ENCODE measurements at regions not wholly inside any gene's neighbourhood (a gene's known extent, or its start where the extent isn't known, plus 50 kb on each side); places are given as distances from the start of the nearest gene placed in this dataset.
"Not testable (repeated sequence)": the region's sequence is repeated elsewhere in the genome, so short reads cannot be mapped to it uniquely, and the experiment has no call there.

DNA sequence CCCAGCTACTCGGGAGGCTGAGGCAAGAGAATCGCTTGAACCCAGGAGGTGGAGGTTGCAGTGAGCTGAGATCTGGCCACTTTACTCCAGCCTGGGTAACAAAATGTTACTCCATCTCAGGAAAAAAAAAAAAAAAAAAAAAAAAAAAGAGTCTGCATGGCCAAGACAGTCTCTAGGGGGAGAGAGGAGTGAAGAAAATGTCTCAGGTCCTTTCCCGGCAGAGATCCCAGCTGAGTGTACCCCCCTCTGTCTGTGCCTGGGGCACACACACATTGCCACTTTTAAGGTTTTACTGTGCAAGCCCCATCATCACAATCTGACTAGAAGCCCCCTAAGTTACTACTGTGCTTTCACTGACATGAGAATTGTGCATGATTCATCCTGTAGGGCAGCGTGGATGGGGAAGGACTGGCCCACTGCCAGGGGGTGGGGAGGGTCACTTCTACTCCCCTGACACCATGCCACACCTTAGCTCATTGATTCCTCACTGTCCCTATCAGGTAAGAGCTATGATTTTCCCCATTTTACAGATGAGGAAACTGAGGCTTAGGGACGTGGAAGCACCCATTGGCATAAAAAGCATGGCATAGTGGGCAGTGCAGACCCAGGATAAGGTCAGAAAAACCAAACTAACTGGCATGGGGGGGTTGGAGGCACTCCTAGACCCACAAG lies 102.3 kb upstream of the LARP1 start:
- Histone ChIP-seq H3K27ac (ENCODE audit: low read length) (no peak overlapping the region), H3K4me1 (ENCODE audit: control insufficient read depth, low read depth, low read length) (no peaks in the 10 kb centered on the region), H3K9me3 (ENCODE audit: control insufficient read depth, low read depth, low read length) (no peaks in the 10 kb centered on the region), H3K36me3 (ENCODE audit: control insufficient read depth, low read depth, low read length) (no peaks in the 10 kb centered on the region), H3K27me3 (ENCODE audit: control insufficient read depth, insufficient read depth, low read length) (peaks cover 4% of the 10 kb centered on the region), H3K4me3 (ENCODE audit: low read length) (no peak overlapping the region), H3K9ac (ENCODE audit: low read length) (no peak overlapping the region)

- not testable (repeated sequence) for H3K27ac ChIP-seq (ENCODE audit: low read length); H3K4me3 ChIP-seq (ENCODE audit: low read length); H3K36me3 ChIP-seq (ENCODE audit: control insufficient read depth, low read depth, low read length); H3K4me1 ChIP-seq (ENCODE audit: control insufficient read depth, low read depth, low read length); H3K9ac ChIP-seq (ENCODE audit: low read length); H3K9me3 ChIP-seq (ENCODE audit: control insufficient read depth, low read depth, low read length); H3K27me3 ChIP-seq (ENCODE audit: control insufficient read depth, insufficient read depth, low read length)
Measured at GRCh38 chr5:154651795-154652194, 103.4 kb upstream of the LARP1 start.

DNA sequence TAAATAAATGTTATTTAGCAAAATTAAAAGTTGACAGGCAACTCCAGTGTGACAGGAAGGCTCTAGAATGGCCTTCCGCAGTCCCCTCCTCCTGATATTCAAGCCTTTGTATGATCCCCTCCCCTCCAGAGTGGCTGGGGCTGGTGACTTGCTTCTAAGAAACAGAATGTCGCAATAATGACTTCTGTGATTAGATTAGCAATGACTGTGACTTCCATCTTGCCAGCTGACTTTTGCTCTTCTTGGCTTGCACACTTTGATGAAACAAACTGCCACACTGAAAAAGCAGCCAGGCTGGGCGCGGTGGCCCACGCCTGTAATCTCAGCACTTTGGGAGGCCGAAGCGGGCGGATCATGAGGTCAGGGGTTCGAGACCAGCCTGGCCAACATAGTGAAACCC lies 106.5 kb upstream of the LARP1 start:
- H3K27me3 ChIP-seq (ENCODE audit: control insufficient read depth, insufficient read depth, low read length) = peaks cover 14% of the 10 kb centered on the region
- H3K27ac ChIP-seq (ENCODE audit: low read length) = no peak overlapping the region
- H3K4me3 ChIP-seq (ENCODE audit: low read length) = no peak overlapping the region
- H3K9me3 ChIP-seq (ENCODE audit: control insufficient read depth, low read depth, low read length) = no peaks in the 10 kb centered on the region
- H3K9ac ChIP-seq (ENCODE audit: low read length) = no peak overlapping the region
- H3K36me3 ChIP-seq (ENCODE audit: control insufficient read depth, low read depth, low read length) = no peaks in the 10 kb centered on the region
- H3K4me1 ChIP-seq (ENCODE audit: control insufficient read depth, low read depth, low read length) = no peaks in the 10 kb centered on the region

- H3K27ac ChIP-seq (ENCODE audit: low read length) = no peak overlapping the region
- H3K4me3 ChIP-seq (ENCODE audit: low read length) = no peak overlapping the region
- H3K4me1 ChIP-seq (ENCODE audit: control insufficient read depth, low read depth, low read length) = no peaks in the 10 kb centered on the region
- H3K27me3 ChIP-seq (ENCODE audit: control insufficient read depth, insufficient read depth, low read length) = peaks cover 14% of the 10 kb centered on the region
- no peak overlapping the region for H3K9ac ChIP-seq (ENCODE audit: low read length)
- H3K36me3 ChIP-seq (ENCODE audit: control insufficient read depth, low read depth, low read length) = no peaks in the 10 kb centered on the region
- H3K9me3 ChIP-seq (ENCODE audit: control insufficient read depth, low read depth, low read length) = no peaks in the 10 kb centered on the region
Measured at GRCh38 chr5:154648229-154648628, 106.9 kb upstream of the LARP1 start.

DNA sequence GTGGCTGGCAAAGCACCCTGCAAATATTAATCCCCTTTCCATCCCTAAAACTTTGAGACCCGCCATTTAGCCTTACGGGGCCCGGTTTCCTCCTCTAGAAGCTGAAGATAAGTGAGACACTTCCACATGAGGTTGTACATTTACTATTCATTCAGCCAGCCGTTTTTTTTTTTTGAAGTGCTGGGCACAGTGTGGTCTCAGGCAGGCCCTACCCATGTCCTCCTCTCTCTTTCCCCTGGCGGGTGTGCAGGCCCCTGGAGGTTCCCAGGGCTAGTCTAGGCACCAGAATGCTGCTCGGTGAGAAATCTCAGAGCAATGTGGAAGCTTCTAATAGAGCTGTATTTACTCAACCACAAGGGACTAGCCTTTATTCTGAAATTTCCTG lies 107.4 kb upstream of the LARP1 start:
- H3K9ac ChIP-seq (ENCODE audit: low read length) = no peak overlapping the region
- H3K27ac ChIP-seq (ENCODE audit: low read length) = no peak overlapping the region
- H3K4me3 ChIP-seq (ENCODE audit: low read length) = peak overlapping the region; percentile 7

DNA sequence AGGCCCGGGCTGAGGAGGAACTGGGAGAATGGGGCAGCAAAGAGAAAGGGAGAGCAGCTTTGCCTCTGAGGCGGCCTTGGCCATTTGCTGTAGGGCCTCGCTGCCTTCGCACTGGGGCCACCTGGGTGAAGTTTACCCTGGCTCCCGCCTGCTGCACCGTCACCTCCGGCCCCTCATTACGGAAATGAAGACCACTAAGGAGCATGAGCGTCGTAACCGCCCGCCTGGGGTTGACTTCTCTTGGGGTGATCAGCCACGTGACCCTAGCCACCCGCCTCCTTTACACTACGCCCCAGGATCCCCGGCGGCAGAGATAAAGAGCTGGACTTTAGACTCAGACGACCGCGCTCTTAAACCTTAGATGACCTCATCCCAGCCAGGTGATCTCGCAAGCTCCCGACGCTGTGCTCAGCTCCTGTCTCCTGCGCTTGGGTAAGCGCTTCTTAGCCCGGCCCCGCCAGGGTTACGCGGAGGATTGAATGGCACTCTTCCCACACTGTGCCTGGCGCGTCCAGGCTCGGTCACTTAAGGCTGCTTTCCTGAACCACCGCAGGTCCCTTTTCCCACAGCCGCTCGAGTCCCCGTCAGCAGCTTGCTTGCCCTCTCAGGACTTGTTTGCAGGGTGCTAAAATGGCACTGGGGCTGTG lies 107.9 kb upstream of the LARP1 start:
- no peak overlapping the region for H3K9ac ChIP-seq (ENCODE audit: low read length)
- no peak overlapping the region for H3K27ac ChIP-seq (ENCODE audit: low read length)
- H3K36me3 ChIP-seq (ENCODE audit: control insufficient read depth, low read depth, low read length) = no peaks in the 10 kb centered on the region
- H3K4me3 ChIP-seq (ENCODE audit: low read length) = peak overlapping the region; percentile 7
- peaks cover 14% of the 10 kb centered on the region for H3K27me3 ChIP-seq (ENCODE audit: control insufficient read depth, insufficient read depth, low read length)
- H3K9me3 ChIP-seq (ENCODE audit: control insufficient read depth, low read depth, low read length) = no peaks in the 10 kb centered on the region
- H3K4me1 ChIP-seq (ENCODE audit: control insufficient read depth, low read depth, low read length) = no peaks in the 10 kb centered on the region

More for the DNA sequence above, 107.4 kb upstream of the LARP1 start:
- Histone ChIP-seq H3K36me3 (ENCODE audit: control insufficient read depth, low read depth, low read length) (no peaks in the 10 kb centered on the region), H3K9me3 (ENCODE audit: control insufficient read depth, low read depth, low read length) (no peaks in the 10 kb centered on the region), H3K4me1 (ENCODE audit: control insufficient read depth, low read depth, low read length) (no peaks in the 10 kb centered on the region), H3K27me3 (ENCODE audit: control insufficient read depth, insufficient read depth, low read length) (peaks cover 14% of the 10 kb centered on the region)

DNA sequence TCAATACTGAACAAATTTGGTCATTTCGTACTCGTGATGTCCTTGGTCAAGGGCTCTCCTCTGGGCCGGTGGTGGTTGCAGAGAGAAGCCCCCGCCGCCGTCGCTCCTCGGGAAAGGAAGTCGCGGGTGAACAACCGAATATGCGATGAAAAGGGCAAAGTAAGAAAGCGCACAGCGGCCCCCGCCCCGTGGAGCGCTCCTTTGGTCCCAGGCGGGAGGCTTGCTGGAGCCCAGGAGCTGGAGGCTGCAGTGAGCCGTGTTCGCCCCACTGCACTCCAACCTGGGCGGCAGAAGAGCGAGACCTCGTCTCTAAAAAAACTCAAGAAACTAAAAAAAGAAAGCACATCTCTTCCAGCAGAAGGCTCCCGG lies 108.4 kb upstream of the LARP1 start:
- Histone ChIP-seq H3K9ac (ENCODE audit: low read length) (no peak overlapping the region), H3K27me3 (ENCODE audit: control insufficient read depth, insufficient read depth, low read length) (peaks cover 14% of the 10 kb centered on the region), H3K4me1 (ENCODE audit: control insufficient read depth, low read depth, low read length) (no peaks in the 10 kb centered on the region), H3K36me3 (ENCODE audit: control insufficient read depth, low read depth, low read length) (no peaks in the 10 kb centered on the region), H3K9me3 (ENCODE audit: control insufficient read depth, low read depth, low read length) (no peaks in the 10 kb centered on the region), H3K4me3 (ENCODE audit: low read length) (peak overlapping the region; percentile 7), H3K27ac (ENCODE audit: low read length) (no peak overlapping the region)

- H3K4me1 ChIP-seq (ENCODE audit: control insufficient read depth, low read depth, low read length) = no peaks in the 10 kb centered on the region
- no peak overlapping the region for H3K27ac ChIP-seq (ENCODE audit: low read length)
- H3K4me3 ChIP-seq (ENCODE audit: low read length) = no peak overlapping the region
- H3K9ac ChIP-seq (ENCODE audit: low read length) = no peak overlapping the region
- H3K9me3 ChIP-seq (ENCODE audit: control insufficient read depth, low read depth, low read length) = no peaks in the 10 kb centered on the region
- H3K27me3 ChIP-seq (ENCODE audit: control insufficient read depth, insufficient read depth, low read length) = peaks cover 14% of the 10 kb centered on the region
- H3K36me3 ChIP-seq (ENCODE audit: control insufficient read depth, low read depth, low read length) = no peaks in the 10 kb centered on the region
Measured at GRCh38 chr5:154644745-154645411, 110.3 kb upstream of the LARP1 start.

DNA sequence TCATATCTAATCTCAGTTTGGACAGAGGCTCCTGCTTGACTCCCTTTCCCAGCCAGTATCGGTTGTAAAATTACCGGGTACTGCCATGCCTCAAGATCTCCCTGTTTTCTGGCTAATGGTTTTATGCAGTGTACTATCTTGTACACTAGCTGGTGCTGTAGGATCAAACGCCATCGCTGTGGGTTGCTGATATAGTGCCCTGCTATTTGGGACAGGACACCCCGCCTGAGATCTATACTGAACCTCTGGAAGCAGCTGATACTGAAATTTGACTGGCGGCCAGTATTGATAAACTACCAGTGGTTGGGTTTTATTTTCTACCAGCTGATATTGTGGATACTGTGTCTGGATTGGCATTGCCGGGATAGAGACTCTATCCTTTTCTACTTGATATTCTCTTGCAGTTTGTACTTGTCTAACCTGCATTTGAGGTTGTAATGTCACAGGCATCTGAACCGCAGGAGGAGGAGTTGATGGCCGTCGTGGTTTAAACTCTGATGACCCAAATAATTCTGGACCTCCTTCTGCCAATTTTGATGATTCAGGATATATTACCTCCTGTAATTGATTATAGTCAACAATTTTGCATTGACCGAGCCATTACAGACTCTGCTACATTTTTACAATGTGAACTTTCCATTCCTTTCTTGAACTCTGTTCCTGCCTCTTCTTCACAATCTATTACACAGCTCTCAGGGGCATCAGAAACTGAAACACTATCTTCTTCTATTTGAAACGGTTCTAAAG lies 112.5 kb upstream of the LARP1 start:
- Histone ChIP-seq H3K4me1 (ENCODE audit: control insufficient read depth, low read depth, low read length) (no peaks in the 10 kb centered on the region), H3K36me3 (ENCODE audit: control insufficient read depth, low read depth, low read length) (no peaks in the 10 kb centered on the region), H3K27ac (ENCODE audit: low read length) (no peak overlapping the region), H3K4me3 (ENCODE audit: low read length) (no peak overlapping the region), H3K27me3 (ENCODE audit: control insufficient read depth, insufficient read depth, low read length) (peaks cover 7% of the 10 kb centered on the region), H3K9ac (ENCODE audit: low read length) (no peak overlapping the region), H3K9me3 (ENCODE audit: control insufficient read depth, low read depth, low read length) (no peaks in the 10 kb centered on the region)

GRCh38 chr5:154640213-154640831 lies 114.9 kb upstream of the LARP1 start:
- H3K4me3 ChIP-seq (ENCODE audit: low read length); H3K9me3 ChIP-seq (ENCODE audit: control insufficient read depth, low read depth, low read length); H3K9ac ChIP-seq (ENCODE audit: low read length); H3K27ac ChIP-seq (ENCODE audit: low read length); H3K4me1 ChIP-seq (ENCODE audit: control insufficient read depth, low read depth, low read length); H3K27me3 ChIP-seq (ENCODE audit: control insufficient read depth, insufficient read depth, low read length); H3K36me3 ChIP-seq (ENCODE audit: control insufficient read depth, low read depth, low read length): not testable (repeated sequence)

- not testable (repeated sequence) for H3K27me3 ChIP-seq (ENCODE audit: control insufficient read depth, insufficient read depth, low read length); H3K36me3 ChIP-seq (ENCODE audit: control insufficient read depth, low read depth, low read length); H3K9me3 ChIP-seq (ENCODE audit: control insufficient read depth, low read depth, low read length); H3K9ac ChIP-seq (ENCODE audit: low read length); H3K27ac ChIP-seq (ENCODE audit: low read length); H3K4me1 ChIP-seq (ENCODE audit: control insufficient read depth, low read depth, low read length); H3K4me3 ChIP-seq (ENCODE audit: low read length)
Measured at GRCh38 chr5:154636786-154637185, 118.4 kb upstream of the LARP1 start.
